Lung microvascular endothelial cell (primary cell): ENCODE measurements at regions not wholly inside any gene's neighbourhood (a gene's known extent, or its start where the extent isn't known, plus 50 kb on each side); places are given as distances from the start of the nearest gene placed in this dataset.
"Not testable (repeated sequence)": the region's sequence is repeated elsewhere in the genome, so short reads cannot be mapped to it uniquely, and the experiment has no call there.

Experiments used
- DNase-seq, 2 donors: peaks; one replicate each; pipeline versions ENCODE4 v3.0.0 to v3.0.0-alpha.2; 2010; ENCODE audit warnings: low read depth in 2 of 2

DNA sequence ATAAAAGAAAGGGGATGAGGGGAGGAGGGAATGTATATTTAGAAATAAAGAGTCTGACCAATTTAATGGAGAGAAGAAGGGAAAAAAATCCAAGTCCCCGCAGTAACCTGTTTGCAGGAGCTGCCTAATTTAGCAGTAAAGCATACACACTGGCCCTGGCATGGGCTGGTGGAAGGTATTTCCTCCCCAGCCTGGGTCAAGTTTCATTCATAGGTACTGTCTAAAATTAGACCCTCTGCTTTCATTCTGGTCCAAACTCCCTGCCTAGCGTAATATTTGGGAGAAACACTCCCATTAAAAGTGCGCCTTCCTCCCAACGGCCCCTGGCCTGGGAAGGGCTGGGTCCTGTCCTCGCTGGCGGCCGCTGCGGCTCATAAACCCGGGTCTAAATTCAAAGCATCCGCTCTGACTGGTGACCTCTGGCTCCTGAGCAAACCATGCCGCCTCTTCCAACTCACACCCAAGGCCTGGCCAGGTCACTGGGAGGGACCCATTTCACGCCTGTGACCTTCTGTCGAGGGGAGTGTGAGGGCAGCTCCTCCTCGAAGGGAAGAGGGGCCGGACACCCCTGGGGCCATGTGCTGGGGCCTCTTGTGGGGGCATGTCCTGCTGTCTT, 123.2 kb downstream of the FGF18 start:
- no peak for DNase-seq

DNA sequence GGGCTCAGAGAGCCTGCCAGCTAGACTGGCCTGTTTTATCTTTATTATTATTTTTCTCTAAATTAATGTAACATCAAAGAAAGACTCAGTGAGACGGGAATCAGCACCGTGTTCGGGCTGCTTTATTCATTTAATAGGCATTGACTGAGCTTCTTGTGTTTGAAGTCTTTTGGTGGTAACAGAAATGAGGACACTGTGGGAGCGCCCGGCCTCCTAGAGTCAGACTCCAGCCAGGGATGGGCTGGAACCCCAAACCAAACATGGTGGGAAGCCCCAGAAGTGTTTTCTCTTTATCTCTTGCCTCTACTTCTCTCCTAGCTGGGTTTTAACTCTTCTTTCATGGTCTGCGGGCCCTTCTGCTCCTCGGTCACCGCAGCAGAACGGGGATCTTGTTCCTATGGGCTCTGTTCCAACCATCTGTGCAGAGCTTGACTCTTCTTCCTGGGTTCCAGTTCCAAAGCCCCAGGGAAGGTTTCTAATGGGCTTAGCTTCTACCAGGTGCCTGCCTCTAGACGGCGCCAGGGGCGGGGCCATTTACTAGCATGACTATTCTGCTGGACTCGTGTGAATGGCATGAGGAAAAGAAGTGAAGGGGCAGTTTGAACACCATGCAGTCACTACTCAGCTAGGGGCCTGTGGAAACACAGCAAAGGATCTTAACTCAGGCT, 123.8 kb downstream of the FGF18 start:
- no peak for DNase-seq

DNA sequence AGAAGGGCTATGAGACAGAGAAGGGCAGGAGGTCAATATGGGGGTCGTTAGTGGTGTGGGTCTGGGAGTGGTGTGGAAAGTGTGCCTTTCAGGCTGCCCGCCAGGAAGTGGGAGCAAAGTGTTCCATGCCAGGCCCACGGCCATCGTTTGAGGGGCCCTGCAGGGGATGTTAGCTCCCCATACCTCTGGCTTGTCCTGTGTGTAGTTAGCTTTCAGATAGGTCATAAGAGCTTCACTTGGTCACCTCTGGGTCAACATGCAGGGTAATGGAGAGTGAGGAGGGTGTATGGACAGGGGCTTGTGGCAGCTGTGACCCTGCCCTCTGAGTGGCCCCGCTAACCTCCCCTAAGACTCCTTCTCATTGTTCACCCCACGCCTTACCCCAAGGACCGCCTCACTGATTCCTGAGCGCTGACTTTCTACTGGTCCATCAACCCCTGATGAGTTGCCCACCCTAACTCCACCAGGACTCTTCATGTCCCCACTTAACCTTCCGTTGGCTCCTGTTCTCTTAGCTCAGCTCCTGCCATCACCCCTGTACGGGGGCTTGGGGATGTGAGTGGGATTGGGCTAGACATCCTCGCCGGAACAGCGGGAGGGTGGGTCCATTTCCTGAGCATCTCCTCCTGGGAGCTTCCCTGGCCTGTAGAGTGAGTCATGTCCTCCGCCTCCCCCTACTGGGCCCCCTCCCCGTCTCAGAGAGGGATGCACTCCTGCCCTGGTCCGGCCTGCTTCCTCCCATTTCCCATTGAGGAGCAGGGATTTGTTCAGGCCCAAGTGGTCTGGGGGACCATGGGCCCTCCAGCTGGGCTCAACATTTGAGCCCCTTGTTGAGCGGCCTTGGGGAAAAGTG, 125.7 kb downstream of the FGF18 start:
- no peak for DNase-seq

DNA sequence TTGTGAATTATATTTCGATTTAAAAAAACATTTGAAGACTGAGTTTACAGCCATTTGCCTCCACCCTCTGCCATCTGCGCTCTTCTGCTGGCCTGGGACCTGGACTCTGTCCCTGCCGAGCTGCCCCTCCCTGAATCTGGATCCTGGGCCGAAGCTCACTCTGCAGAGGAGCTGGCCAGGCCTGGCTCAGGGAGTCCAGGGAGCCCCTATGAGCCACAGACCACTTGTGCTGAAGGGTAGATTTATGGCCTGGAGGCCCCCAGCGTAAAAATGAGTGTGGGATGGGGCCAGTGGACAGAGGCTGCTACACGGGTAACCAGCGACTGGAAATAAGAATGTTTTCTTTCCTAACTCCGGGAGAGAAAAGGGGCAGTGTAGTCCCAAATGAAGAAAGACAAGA, 129.8 kb downstream of the FGF18 start:
- DNase-seq, result no peak

DNA sequence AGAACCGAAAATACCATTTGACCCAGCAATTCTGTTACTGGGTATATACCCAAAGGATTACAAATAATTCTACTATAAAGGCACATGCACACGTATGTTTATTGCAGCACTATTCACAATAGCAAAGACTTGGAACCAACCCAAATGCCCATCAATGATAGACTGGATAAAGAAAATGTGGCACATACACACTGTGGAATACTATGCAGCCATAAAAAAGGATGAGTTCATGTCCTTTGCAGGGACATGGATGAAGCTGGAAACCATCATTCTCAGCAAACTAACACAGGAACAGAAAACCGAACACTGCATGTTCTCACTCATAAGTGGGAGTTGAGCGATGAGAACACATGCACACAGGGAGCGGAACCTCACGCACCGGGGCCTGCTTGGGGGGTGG, 134.4 kb downstream of the FGF18 start:
- not testable (repeated sequence) for DNase-seq

DNA sequence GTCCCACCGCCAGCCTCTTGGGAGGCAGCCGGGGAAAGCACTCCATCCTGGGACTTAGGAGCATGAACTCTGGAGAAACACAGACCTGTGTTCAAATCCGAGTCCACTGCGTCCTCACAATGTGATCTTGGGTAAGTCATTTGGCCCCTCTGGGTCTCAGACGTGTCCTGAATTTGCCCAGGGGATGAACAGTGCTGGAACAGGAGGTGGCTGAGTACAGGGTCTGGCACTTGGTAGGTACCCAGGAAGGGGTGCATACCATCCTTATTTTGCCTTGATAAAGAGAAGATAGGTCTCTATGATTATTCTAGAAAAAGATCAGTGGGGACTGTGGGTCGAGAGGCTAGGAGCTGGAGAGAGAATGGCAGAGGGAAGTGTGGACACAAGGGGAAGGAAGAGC, 135.7 kb downstream of the FGF18 start:
- DNase-seq, result no peak

DNA sequence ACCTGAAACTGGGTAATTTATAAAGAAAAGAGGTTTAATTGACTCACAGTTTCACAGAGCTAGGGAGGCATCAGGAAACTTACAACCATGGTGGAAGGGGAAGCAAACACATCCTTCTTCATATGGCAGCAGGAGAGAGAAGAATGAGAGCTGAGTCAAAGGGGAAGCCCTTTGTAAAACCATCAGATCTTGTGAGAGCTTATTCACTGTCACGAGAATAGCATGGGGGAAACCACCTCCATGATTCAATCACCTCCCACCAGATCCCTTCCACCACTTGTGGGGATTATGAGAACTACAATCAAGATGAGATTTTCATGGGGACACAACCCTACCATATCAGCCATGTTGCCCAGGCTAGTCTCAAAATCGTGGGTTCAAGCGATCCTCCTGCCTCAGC, 143.4 kb downstream of the FGF18 start:
- DNase-seq, result peak in 1 of 2 donors; percentile 63

DNA sequence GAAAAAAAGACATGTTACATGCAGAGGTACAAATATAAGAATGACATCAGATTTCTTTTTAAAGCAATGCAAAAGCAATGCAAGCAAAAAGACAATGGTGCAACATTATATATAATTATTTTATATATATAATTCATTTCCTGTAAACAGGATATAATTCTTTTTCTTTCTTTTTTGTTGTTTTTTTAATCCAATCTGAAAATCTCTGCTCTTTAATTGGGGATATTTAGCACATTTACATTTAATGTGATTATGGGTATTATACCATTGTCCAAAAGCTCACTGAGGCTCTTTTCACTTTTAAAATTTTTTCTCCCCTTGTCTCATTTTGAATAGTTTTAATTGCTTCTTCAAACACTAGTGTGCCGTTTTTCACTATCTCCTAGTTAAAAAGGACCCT, 148.9 kb downstream of the FGF18 start:
- no peak for DNase-seq

DNA sequence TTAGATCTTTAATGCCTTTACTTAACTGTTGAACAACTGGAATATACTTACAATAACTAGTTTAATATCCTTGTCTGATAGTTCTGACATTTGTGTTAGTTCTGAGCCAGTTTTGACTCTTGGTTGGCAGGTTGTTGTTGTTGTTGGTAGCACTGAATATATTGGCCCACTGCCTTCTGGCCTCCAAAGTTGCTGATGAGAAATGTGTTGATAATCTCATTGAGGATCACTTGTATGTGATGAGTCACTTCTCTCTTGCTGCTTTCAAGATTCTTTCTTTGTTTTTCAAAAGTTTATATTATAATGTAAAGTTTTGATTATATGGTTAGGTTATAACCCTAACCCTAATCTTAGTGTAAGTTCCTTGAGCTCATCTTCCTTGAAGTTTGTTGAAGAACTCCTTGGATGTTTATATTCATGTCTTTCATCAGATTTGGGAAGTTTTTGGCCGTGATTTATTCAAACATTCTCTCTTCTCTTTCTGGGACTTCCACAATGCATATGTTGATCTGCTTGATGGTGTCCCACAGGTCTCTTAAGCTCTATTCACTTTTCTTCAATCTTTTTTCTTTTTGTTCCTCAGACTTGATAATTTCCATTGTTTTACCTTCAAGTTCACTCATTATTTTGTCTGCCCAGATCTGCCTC, 149.7 kb downstream of the FGF18 start:
- DNase-seq, result peak in 1 of 2 donors; percentile 36

DNA sequence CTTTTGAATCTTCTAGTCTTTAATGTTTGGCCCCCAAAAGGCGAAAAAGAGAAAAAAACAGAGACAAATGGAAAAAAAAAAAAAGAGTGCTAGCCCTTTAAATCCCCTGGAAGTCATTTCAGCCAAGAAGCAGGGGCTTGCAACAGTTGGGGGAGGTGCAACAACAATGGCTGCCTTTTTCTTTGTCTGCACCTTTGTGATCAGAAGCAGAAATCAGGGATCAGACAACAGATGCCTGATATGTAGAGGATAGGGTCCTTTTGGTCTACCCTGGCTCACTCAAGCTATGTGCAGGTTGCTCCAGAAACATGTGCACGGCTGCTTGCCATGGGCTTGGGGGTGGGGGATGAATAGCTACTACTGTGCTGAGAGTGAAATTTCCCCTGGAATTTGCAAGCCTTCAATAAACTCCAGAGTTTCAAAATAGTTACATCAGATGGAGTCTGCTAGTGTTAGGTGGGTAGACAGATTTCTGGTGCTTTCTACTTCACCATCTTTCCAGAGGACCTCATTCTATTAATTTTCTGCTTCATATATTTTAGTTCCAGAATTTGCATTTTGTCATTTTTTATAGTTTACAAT, 150.9 kb downstream of the FGF18 start:
- DNase-seq, result no peak

DNA sequence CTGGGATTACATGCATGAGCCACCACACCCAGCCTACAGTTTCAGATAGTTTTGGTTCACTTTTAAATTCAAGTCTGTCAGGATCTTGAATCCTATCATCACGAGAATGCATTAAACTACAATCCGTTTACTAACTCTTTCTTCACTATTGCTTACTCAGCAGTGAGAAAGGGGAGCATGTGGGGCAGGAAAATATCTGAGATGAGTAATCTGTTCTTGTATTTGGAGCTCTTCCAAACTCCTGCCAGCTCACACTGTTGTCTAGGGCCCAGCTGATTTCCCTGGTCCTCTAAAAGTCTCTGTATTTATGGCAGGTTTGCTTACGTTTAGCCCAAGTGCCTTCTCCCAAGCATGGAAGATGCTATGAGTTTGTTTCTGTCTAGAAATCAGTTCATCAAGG, 152.2 kb downstream of the FGF18 start:
- peak; percentile 20 to 77 for DNase-seq

DNA sequence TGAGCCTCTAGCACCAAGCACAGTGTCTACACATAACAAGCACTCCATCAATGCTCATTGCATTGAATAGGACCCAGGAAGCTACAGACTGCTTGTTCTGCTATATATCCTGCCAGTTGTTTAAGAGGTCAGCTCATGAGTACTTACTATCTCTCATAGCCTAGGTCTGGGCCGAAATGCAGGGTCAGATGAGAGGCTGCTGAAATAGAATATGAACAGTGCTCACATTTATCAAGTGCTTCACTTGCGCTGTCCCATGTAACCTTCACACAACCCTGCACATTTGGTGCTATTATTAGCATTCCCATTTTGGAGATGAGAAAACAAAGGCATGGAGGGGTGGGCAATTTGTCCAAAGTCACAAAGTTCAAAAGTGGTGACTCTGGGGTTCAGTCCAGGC, 153.6 kb downstream of the FGF18 start:
- no peak for DNase-seq

DNA sequence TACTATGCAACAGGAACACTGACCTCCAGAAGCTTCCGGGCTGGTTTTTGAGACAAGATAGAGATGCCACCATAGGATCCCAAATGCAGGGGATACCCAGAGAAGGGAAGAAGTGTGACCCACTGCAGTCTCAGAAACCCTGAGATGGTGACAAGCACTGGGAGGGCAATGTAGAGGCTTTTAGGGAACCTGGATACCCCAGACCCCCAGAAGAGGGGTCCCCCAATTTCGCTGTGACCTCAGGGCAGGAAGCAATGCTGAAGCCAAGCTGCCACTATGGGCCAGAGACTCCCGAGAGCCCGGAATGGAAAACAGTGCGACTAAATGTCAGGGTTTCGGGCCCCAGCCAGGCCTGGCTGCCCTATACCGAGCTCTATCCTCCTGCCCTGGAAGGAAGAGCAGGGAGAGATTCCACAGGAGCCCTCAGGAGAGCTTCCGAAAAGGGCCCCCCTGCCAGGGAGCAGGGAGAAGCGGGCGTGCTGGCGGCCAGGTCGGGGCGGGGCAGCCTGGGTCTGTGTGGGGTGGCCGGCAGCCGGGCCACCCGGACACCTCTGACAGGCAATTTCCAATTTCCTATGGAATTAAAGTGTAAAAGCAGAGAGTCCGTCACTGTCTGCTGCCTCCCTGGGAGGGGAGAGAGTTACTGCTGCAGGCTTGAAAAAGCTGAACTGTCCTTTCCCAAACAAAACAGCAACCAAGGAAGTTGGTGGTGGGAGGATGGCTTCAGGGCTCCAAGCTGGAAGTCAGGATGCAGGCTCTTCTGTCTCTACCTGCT, 154.2 kb downstream of the FGF18 start:
- peak in 1 of 2 donors; percentile 17 for DNase-seq

DNA sequence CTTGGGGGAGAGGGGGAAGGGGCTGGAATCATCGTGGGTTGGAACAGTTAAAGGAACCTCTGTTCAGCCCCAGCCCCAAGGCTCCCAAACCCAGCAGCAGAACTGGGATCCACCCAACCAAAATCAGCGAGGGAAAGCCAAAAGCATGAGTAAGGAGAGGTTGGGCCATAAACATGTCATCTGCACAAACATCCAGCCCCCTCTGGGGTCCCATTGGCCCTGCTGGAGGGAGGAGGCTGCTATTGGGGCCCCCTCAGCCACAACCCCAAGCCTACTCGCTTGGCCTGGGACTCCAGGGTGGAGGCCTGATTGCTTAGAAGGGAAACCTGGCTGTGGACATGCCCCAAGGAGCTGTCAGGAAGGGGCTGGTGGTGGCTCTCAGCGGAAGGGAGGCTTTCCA, 154.9 kb downstream of the FGF18 start:
- no peak for DNase-seq

DNA sequence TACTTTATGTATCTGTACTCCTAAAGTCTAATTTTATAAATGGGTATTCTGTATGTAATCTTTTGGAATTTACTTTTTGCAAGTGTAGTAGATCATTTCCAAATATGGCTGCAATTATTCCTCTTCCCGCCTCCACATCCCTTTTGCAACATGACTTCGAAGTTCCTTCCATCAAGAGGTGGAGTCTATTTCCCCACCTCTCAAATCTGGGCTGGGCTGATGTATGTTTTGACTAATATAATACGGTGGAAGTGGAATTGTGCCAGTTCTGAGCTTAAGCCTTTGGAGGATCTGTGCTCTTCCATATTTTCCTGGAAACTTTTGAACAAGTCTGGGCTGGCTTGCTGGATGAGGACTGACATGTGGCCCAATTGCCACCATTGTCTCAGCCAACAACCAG, 155.9 kb downstream of the FGF18 start:
- DNase-seq, result no peak

DNA sequence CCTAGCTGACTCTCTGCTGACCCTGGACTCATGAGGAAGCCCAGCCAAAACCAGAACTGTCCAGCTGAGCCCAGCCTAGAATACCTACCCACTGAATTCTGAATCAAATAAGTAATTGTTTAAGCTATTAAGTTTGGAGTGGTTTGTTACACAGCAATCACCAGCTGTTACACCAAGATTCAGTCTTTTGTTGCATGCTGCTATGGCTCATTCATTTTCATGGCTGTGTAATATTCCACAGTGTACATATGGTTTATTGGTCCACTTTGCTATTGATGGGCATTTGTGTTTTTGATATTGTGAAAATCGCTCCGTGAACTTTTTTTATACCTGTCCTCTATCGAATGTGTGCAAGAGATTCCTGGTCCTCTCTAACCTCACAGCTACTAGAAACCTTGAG, 156.4 kb downstream of the FGF18 start:
- DNase-seq, result no peak

DNA sequence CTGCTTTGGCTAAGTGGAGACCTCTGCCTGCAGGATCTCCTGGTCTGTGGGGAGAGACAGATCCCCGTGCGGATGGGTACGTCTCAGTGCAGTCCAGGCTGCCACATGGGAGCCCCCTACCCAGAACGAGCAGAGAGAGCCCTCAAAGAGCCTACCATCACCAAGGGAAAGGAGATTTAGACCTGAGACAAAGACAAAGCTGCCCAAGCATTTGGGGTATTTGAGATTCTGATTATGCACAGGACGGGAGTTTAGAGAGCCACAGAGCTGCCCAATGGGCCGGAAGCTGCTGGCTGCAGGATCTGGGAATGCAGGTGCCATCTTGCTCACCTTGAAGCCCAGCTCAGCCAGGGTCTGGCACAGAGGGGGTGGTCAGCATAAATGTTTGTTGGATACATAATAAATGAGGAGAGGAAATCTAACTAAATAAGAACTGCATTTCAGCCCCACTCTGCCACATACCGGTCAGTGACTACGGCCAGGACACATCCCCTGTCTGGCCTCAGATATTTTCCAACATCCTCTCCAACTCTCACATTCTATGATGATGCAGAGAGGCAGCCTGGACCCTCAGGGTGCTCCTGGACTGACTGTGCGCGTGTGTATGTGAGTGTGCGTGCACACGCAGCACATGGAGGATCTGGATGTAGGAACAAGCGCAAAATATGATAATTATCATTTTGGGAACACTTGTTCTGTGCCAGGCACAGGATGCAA, 157.8 kb downstream of the FGF18 start:
- peak in 1 of 2 donors; percentile 44 for DNase-seq

DNA sequence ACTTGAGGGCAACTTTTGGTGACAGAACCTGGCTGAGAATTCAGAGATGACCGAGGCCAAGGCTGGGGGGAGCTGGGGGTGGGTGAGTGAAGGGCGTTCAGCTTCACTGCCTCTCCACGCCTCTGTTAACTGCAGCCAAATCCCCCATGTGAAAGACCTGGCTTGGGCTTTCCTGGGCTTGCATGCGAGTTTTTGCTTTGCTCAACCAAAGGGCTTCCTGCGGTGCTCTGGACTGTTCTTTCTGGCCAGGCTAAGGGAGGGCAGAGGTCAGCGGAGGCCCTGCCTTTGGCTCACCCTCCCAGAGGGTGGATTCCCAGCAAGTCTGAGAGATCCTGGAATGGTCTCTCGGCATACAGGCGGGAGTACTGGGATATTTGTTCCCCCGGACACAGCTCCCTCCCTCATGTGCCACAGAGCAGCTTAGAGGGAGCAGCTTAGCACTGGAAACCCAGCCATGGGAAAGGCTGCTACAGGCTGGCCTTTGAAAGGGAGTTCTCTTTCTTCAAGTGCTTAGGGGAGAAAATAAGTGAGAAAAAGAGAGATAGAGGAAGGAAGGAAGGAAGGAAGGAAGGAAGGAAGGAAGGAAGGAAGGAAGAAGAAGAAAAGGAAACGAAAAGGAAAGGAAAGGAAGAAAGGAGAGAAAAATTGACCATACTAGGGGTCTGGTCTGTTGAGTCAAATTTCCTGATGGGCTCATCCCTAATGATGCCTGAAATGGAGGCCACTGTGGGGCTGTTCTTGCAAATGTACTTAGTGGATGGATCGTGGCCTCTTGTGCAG, 158.8 kb downstream of the FGF18 start:
- DNase-seq, result no peak

DNA sequence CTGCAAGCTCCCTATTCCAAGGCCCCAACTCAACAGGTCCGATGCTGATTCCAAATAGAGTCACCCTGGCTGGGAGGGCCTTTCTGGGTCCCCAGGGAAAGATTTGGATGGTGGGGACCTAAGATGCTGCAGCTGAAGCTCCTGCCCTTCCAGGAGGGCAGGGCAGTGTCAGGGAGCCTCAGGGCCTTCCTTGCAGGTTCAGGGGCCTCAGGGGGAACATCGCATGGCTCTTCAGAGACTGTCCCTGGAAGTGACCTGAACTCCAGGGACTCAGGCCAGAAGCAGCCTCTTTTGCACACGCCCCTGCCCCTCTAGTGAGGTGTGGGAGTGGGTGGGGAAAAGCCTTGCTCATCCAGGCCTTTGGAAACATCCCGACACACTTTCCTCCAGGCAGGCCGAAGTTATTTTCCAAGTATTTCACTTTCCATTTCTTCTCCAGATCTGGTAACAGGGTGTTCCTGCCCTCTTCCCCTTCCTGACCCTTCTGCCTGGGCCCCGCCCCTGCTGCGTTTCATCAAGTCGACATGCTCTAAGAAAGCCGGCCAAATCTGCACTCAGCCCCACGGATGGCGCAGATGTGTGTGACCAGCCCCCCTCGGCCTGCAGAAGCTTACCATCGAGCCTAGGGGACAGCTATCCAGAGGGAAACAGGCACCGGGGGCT, 159.5 kb downstream of the FGF18 start:
- no peak for DNase-seq
